Heart left ventricle (tissue), 13 donors: ENCODE measurements at regions not wholly inside any gene's neighbourhood (a gene's known extent, or its start where the extent isn't known, plus 50 kb on each side); places are given as distances from the start of the nearest gene placed in this dataset.

Experiments used
- POLR2A ChIP-seq, 2 donors: fragments of 450-650 bp; IDR thresholded peaks; one replicate each; pipeline ENCODE4 v1.6.1; 2017; ENCODE audit warnings: antibody characterized with exemption in 2 of 2, mild to moderate bottlenecking in 2 of 2, moderate library complexity in 2 of 2
- TF ChIP-seq, protein P1 (sequence below), 12 donors: fragments of 200-600 bp; sonication (generic) in 4 of 12; IDR thresholded peaks; one replicate each; pipeline versions ENCODE4 v1.5.0 to v1.8.0; 2018 to 2022; ENCODE audit warnings: antibody characterized with exemption in 12 of 12, mild to moderate bottlenecking in 5 of 12
- donor health status: ischemic (EF 13 %, LVEDD 7.1; RV severe dilation, severe dysfunction).
- donor health status: DM: no; HTN: yes; CAD: no.
- donor health status: DM: no; HTN: no; CAD: no.
- donor health status: ischemic (EF 25% LVEDD 6.9; RV normal size, moderate dysfunction).
- donor health status: ischemic (EF 25% LVEDD 5.7; RV mildly dilated, moderate dysfunction).
- donor health status: ischemic (EF 35%, LVEDD 5.7; RV mildly dilated, moderate dysfunction).
- donor health status: nonischemic (EF 11% LVEDD 7.7; RV severe dilation, severe dysfunction).
- donor health status: DM: yes; HTN: yes; CAD: no.
- donor health status: PGD.
- donor health status: ischemic (EF 29% LVEDD 5.4; RV normal size, mild dysfunction).
- donor health status: nonischemic (EF 23%, LVEDD 6.1; RV moderate dilation, normal function).

- TF ChIP-seq, protein P1, sequence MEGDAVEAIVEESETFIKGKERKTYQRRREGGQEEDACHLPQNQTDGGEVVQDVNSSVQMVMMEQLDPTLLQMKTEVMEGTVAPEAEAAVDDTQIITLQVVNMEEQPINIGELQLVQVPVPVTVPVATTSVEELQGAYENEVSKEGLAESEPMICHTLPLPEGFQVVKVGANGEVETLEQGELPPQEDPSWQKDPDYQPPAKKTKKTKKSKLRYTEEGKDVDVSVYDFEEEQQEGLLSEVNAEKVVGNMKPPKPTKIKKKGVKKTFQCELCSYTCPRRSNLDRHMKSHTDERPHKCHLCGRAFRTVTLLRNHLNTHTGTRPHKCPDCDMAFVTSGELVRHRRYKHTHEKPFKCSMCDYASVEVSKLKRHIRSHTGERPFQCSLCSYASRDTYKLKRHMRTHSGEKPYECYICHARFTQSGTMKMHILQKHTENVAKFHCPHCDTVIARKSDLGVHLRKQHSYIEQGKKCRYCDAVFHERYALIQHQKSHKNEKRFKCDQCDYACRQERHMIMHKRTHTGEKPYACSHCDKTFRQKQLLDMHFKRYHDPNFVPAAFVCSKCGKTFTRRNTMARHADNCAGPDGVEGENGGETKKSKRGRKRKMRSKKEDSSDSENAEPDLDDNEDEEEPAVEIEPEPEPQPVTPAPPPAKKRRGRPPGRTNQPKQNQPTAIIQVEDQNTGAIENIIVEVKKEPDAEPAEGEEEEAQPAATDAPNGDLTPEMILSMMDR (IDR thresholded peaks at IDR 0.05): no peak
- TF ChIP-seq POLR2A (IDR thresholded peaks at IDR 0.05): no peak
Measured at GRCh38 chr22:22045571-22046335, 63.2 kb upstream of the TOP3B start.
